ENCODE measurements at regions not wholly inside any gene's neighbourhood (a gene's known extent, or its start where the extent isn't known, plus 50 kb on each side); places are given as distances from the start of the nearest gene placed in this dataset.

- Histone ChIP-seq H2AFZ (ENCODE audit: low read length, unreplicated experiment) (no peak overlapping the region), H3K27ac (ENCODE audit: low read depth, low read length) (no peak overlapping the region), H3K27me3 (ENCODE audit: insufficient read depth, low read length) (no peaks in the 10 kb centered on the region), H3K4me3 (ENCODE audit: low read depth, low read length) (no peak overlapping the region), H3K36me3 (ENCODE audit: insufficient read depth, low read length) (no peaks in the 10 kb centered on the region), H3K4me1 (ENCODE audit: control insufficient read depth, insufficient read depth, low read length, unreplicated experiment) (peaks cover 6% of the 10 kb centered on the region), H3K79me2 (ENCODE audit: control insufficient read depth, insufficient read depth, low read length, unreplicated experiment) (no peaks in the 10 kb centered on the region)
These were observed 144.4 kb upstream of the TWIST2 start for GRCh38 chr2:238703436-238703835.

GRCh38 chr2:238704471-238705225 is 143.2 kb upstream of the TWIST2 start:
- Histone ChIP-seq H3K27me3 (ENCODE audit: insufficient read depth, low read length) (0 out of 2 replicates have a peak, but pooled peaks cover 3% of the 10 kb centered on the region), H2AFZ (ENCODE audit: low read length, unreplicated experiment) (no peak overlapping the region), H3K27ac (ENCODE audit: low read depth, low read length) (no peak overlapping the region), H3K4me1 (ENCODE audit: control insufficient read depth, insufficient read depth, low read length, unreplicated experiment) (peaks cover 6% of the 10 kb centered on the region), H3K79me2 (ENCODE audit: control insufficient read depth, insufficient read depth, low read length, unreplicated experiment) (no peaks in the 10 kb centered on the region), H3K4me3 (ENCODE audit: low read depth, low read length) (no peak overlapping the region), H3K36me3 (ENCODE audit: insufficient read depth, low read length) (no peaks in the 10 kb centered on the region)

- peaks cover 8% of the 10 kb centered on the region for H3K27me3 ChIP-seq (ENCODE audit: insufficient read depth, low read length)
- H2AFZ ChIP-seq (ENCODE audit: low read length, unreplicated experiment) = no peak overlapping the region
- no peaks in the 10 kb centered on the region for H3K79me2 ChIP-seq (ENCODE audit: control insufficient read depth, insufficient read depth, low read length, unreplicated experiment)
- no peak overlapping the region for H3K4me3 ChIP-seq (ENCODE audit: low read depth, low read length)
- no peak overlapping the region for H3K27ac ChIP-seq (ENCODE audit: low read depth, low read length)
- no peaks in the 10 kb centered on the region for H3K4me1 ChIP-seq (ENCODE audit: control insufficient read depth, insufficient read depth, low read length, unreplicated experiment)
- no peaks in the 10 kb centered on the region for H3K36me3 ChIP-seq (ENCODE audit: insufficient read depth, low read length)
These were observed 141.7 kb upstream of the TWIST2 start for GRCh38 chr2:238706163-238706562.

GRCh38 chr2:238706673-238707072 is 141.2 kb upstream of the TWIST2 start:
- Histone ChIP-seq H3K4me1 (ENCODE audit: control insufficient read depth, insufficient read depth, low read length, unreplicated experiment) (no peaks in the 10 kb centered on the region), H2AFZ (ENCODE audit: low read length, unreplicated experiment) (no peak overlapping the region), H3K36me3 (ENCODE audit: insufficient read depth, low read length) (no peaks in the 10 kb centered on the region), H3K27ac (ENCODE audit: low read depth, low read length) (no peak overlapping the region), H3K27me3 (ENCODE audit: insufficient read depth, low read length) (peaks cover 10% of the 10 kb centered on the region), H3K4me3 (ENCODE audit: low read depth, low read length) (no peak overlapping the region), H3K79me2 (ENCODE audit: control insufficient read depth, insufficient read depth, low read length, unreplicated experiment) (no peaks in the 10 kb centered on the region)

- H3K27me3 ChIP-seq (ENCODE audit: insufficient read depth, low read length) = peaks cover 20% of the 10 kb centered on the region
- no peaks in the 10 kb centered on the region for H3K4me1 ChIP-seq (ENCODE audit: control insufficient read depth, insufficient read depth, low read length, unreplicated experiment)
- H3K79me2 ChIP-seq (ENCODE audit: control insufficient read depth, insufficient read depth, low read length, unreplicated experiment) = no peaks in the 10 kb centered on the region
- H3K4me3 ChIP-seq (ENCODE audit: low read depth, low read length) = no peak overlapping the region
- H2AFZ ChIP-seq (ENCODE audit: low read length, unreplicated experiment) = no peak overlapping the region
- no peak overlapping the region for H3K27ac ChIP-seq (ENCODE audit: low read depth, low read length)
- no peaks in the 10 kb centered on the region for H3K36me3 ChIP-seq (ENCODE audit: insufficient read depth, low read length)
These were observed 138.4 kb upstream of the TWIST2 start for GRCh38 chr2:238709325-238710025.

- H3K27me3 ChIP-seq (ENCODE audit: insufficient read depth, low read length) = peaks cover 20% of the 10 kb centered on the region
- no peak overlapping the region for H3K27ac ChIP-seq (ENCODE audit: low read depth, low read length)
- no peaks in the 10 kb centered on the region for H3K4me1 ChIP-seq (ENCODE audit: control insufficient read depth, insufficient read depth, low read length, unreplicated experiment)
- no peak overlapping the region for H3K4me3 ChIP-seq (ENCODE audit: low read depth, low read length)
- H3K36me3 ChIP-seq (ENCODE audit: insufficient read depth, low read length) = no peaks in the 10 kb centered on the region
- H3K79me2 ChIP-seq (ENCODE audit: control insufficient read depth, insufficient read depth, low read length, unreplicated experiment) = no peaks in the 10 kb centered on the region
- no peak overlapping the region for H2AFZ ChIP-seq (ENCODE audit: low read length, unreplicated experiment)
These were observed 137.7 kb upstream of the TWIST2 start for GRCh38 chr2:238710032-238710735.

GRCh38 chr2:238710787-238711186 is 137.1 kb upstream of the TWIST2 start:
- no peak overlapping the region for H2AFZ ChIP-seq (ENCODE audit: low read length, unreplicated experiment)
- peaks cover 20% of the 10 kb centered on the region for H3K27me3 ChIP-seq (ENCODE audit: insufficient read depth, low read length)
- no peak overlapping the region for H3K4me3 ChIP-seq (ENCODE audit: low read depth, low read length)
- no peaks in the 10 kb centered on the region for H3K36me3 ChIP-seq (ENCODE audit: insufficient read depth, low read length)
- no peak overlapping the region for H3K27ac ChIP-seq (ENCODE audit: low read depth, low read length)
- H3K4me1 ChIP-seq (ENCODE audit: control insufficient read depth, insufficient read depth, low read length, unreplicated experiment) = no peaks in the 10 kb centered on the region
- no peaks in the 10 kb centered on the region for H3K79me2 ChIP-seq (ENCODE audit: control insufficient read depth, insufficient read depth, low read length, unreplicated experiment)

GRCh38 chr2:238711346-238711745 is 136.5 kb upstream of the TWIST2 start:
- Histone ChIP-seq H2AFZ (ENCODE audit: low read length, unreplicated experiment) (no peak overlapping the region), H3K27me3 (ENCODE audit: insufficient read depth, low read length) (peaks cover 20% of the 10 kb centered on the region), H3K4me1 (ENCODE audit: control insufficient read depth, insufficient read depth, low read length, unreplicated experiment) (no peaks in the 10 kb centered on the region), H3K4me3 (ENCODE audit: low read depth, low read length) (no peak overlapping the region), H3K27ac (ENCODE audit: low read depth, low read length) (no peak overlapping the region), H3K36me3 (ENCODE audit: insufficient read depth, low read length) (no peaks in the 10 kb centered on the region), H3K79me2 (ENCODE audit: control insufficient read depth, insufficient read depth, low read length, unreplicated experiment) (no peaks in the 10 kb centered on the region)

- H3K27me3 ChIP-seq (ENCODE audit: insufficient read depth, low read length) = peaks cover 20% of the 10 kb centered on the region
- no peak overlapping the region for H3K27ac ChIP-seq (ENCODE audit: low read depth, low read length)
- no peaks in the 10 kb centered on the region for H3K4me1 ChIP-seq (ENCODE audit: control insufficient read depth, insufficient read depth, low read length, unreplicated experiment)
- no peaks in the 10 kb centered on the region for H3K79me2 ChIP-seq (ENCODE audit: control insufficient read depth, insufficient read depth, low read length, unreplicated experiment)
- H2AFZ ChIP-seq (ENCODE audit: low read length, unreplicated experiment) = no peak overlapping the region
- H3K36me3 ChIP-seq (ENCODE audit: insufficient read depth, low read length) = no peaks in the 10 kb centered on the region
- no peak overlapping the region for H3K4me3 ChIP-seq (ENCODE audit: low read depth, low read length)
These were observed 135.9 kb upstream of the TWIST2 start for GRCh38 chr2:238712011-238712410.

GRCh38 chr2:238713198-238713826 is 134.6 kb upstream of the TWIST2 start:
- Histone ChIP-seq H3K36me3 (ENCODE audit: insufficient read depth, low read length) (no peaks in the 10 kb centered on the region), H3K79me2 (ENCODE audit: control insufficient read depth, insufficient read depth, low read length, unreplicated experiment) (no peaks in the 10 kb centered on the region), H3K27me3 (ENCODE audit: insufficient read depth, low read length) (peaks cover 20% of the 10 kb centered on the region), H3K4me1 (ENCODE audit: control insufficient read depth, insufficient read depth, low read length, unreplicated experiment) (no peaks in the 10 kb centered on the region), H3K27ac (ENCODE audit: low read depth, low read length) (no peak overlapping the region), H3K4me3 (ENCODE audit: low read depth, low read length) (no peak overlapping the region), H2AFZ (ENCODE audit: low read length, unreplicated experiment) (no peak overlapping the region)

Measured in ACC112 (cell line).